Natural killer cell (primary cell): ENCODE measurements at regions not wholly inside any gene's neighbourhood (a gene's known extent, or its start where the extent isn't known, plus 50 kb on each side); places are given as distances from the start of the nearest gene placed in this dataset.

ENCODE experiments used
- ATAC-seq, 3 donors: fragments of 150-1000 bp in 2 of 3; fragments of 200-7000 bp in 1 of 3; cut with Tn5 transposase; 1 replicate in 1 of 3; 2 replicates in 2 of 3; pipeline ENCODE4 v1.10.0; 2021; ENCODE audit warnings: mild to moderate bottlenecking in 2 of 3, moderate library complexity in 2 of 3
- DNase-seq, 2 donors: peaks; one replicate each; pipeline versions ENCODE4 v3.0.0 to v3.0.0-alpha.2; 2013 to 2021; ENCODE audit warnings: mixed read lengths in 1 of 2
- H3K27ac ChIP-seq: one replicate; pipeline ENCODE4 v1.5.1; 2013; ENCODE audit warnings: mild to moderate bottlenecking, low read length
- H3K27me3 ChIP-seq: one replicate; pipeline ENCODE4 v1.6.1; 2013; ENCODE audit warnings: low read length; ENCODE audit not compliant: control insufficient read depth, insufficient read depth
- H3K36me3 ChIP-seq: one replicate; pipeline ENCODE4 v1.6.1; 2013; ENCODE audit warnings: low read length; ENCODE audit not compliant: control insufficient read depth, insufficient read depth
- H3K4me1 ChIP-seq: one replicate; pipeline ENCODE4 v1.6.1; 2013; ENCODE audit warnings: low read length; ENCODE audit not compliant: control insufficient read depth, insufficient read depth
- H3K4me3 ChIP-seq: one replicate; pipeline ENCODE4 v1.5.1; 2013; ENCODE audit warnings: low read length
- H3K9me3 ChIP-seq: one replicate; pipeline ENCODE4 v1.6.1; 2013; ENCODE audit warnings: low read length; ENCODE audit not compliant: control insufficient read depth, insufficient read depth
- H3K27ac Mint-ChIP-seq, 2 donors: one replicate each; pipeline ENCODE4 v1.8.0; 2022; ENCODE audit warnings: mild to moderate bottlenecking in 2 of 2, mixed read lengths in 2 of 2, moderate library complexity in 1 of 2
- H3K27me3 Mint-ChIP-seq, 2 donors: one replicate each; pipeline ENCODE4 v1.8.0; 2022; ENCODE audit warnings: low read depth in 2 of 2, mixed read lengths in 2 of 2
- H3K36me3 Mint-ChIP-seq: one replicate; pipeline ENCODE4 v1.8.0; 2022; ENCODE audit warnings: mixed read lengths
- H3K4me1 Mint-ChIP-seq, 2 donors: one replicate each; pipeline ENCODE4 v1.8.0; 2022; ENCODE audit warnings: mixed read lengths in 2 of 2
- H3K4me3 Mint-ChIP-seq: one replicate; pipeline ENCODE4 v1.8.0; 2022; ENCODE audit warnings: mild to moderate bottlenecking, moderate library complexity, mixed read lengths
- H3K9me3 Mint-ChIP-seq, 2 donors: one replicate each; pipeline ENCODE4 v1.8.0; 2022; ENCODE audit warnings: mixed read lengths in 2 of 2
- WGBS: methylation state at CpG from one replicate; pipeline ENCODE4 v1.1.7; 2013; ENCODE audit warnings: missing lambda C conversion rate; ENCODE audit not compliant: insufficient coverage; 5-methylcytosine and 5-hydroxymethylcytosine counted together
- intact Hi-C: fragments of 100-400 bp; cut with micrococcal nuclease; formaldehyde crosslinking; loops from one replicate; pipeline ENCODE4 v1.14.2; 2022
- TF ChIP-seq, protein P1 (sequence below): fragments of 200-600 bp; IDR thresholded peaks from one replicate; pipeline ENCODE4 v1.8.0; 2022; ENCODE audit warnings: antibody characterized with exemption

DNA sequence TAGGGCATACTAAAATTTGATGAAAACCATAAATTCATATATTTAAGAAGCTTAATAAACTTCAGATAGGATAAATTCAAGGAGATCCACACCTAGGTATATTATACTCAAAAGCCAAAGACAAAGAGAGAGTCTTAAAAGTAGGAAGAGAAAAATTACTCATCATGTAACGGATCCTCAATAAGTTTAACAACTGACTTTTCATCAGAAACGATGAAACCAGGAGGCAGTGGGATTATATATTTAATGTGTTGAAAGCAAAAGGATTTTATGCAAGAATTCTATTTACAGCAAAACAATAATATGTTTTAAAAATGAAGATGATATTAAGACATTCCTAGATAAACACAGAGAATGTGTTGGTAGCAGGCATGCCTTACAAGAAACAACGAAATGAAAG, 202.7 kb downstream of the OXSM start:
- Histone ChIP-seq H3K9me3 (no peaks in the 10 kb centered on the region), H3K36me3 (no peaks in the 10 kb centered on the region), H3K27me3 (no peaks in the 10 kb centered on the region), H3K27ac (no peak overlapping the region), H3K4me1 (no peaks in the 10 kb centered on the region), H3K4me3 (no peak overlapping the region)
- H3K27me3 Mint-ChIP-seq = no peaks in the 10 kb centered on the region
- TF ChIP-seq, protein P1, sequence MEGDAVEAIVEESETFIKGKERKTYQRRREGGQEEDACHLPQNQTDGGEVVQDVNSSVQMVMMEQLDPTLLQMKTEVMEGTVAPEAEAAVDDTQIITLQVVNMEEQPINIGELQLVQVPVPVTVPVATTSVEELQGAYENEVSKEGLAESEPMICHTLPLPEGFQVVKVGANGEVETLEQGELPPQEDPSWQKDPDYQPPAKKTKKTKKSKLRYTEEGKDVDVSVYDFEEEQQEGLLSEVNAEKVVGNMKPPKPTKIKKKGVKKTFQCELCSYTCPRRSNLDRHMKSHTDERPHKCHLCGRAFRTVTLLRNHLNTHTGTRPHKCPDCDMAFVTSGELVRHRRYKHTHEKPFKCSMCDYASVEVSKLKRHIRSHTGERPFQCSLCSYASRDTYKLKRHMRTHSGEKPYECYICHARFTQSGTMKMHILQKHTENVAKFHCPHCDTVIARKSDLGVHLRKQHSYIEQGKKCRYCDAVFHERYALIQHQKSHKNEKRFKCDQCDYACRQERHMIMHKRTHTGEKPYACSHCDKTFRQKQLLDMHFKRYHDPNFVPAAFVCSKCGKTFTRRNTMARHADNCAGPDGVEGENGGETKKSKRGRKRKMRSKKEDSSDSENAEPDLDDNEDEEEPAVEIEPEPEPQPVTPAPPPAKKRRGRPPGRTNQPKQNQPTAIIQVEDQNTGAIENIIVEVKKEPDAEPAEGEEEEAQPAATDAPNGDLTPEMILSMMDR = no peak
- intact Hi-C loops = no loop called here
- H3K4me1 Mint-ChIP-seq = no peaks in the 10 kb centered on the region
- WGBS = no CpG with 5 or more reads among the region's 3 CpGs
- no peaks in the 10 kb centered on the region for H3K36me3 Mint-ChIP-seq
- DNase-seq (no peak), ATAC-seq (no peak)
- no peak overlapping the region for H3K4me3 Mint-ChIP-seq
- no peak overlapping the region for H3K27ac Mint-ChIP-seq
- peaks cover 8% of the 10 kb centered on the region in 2 donors for H3K9me3 Mint-ChIP-seq

DNA sequence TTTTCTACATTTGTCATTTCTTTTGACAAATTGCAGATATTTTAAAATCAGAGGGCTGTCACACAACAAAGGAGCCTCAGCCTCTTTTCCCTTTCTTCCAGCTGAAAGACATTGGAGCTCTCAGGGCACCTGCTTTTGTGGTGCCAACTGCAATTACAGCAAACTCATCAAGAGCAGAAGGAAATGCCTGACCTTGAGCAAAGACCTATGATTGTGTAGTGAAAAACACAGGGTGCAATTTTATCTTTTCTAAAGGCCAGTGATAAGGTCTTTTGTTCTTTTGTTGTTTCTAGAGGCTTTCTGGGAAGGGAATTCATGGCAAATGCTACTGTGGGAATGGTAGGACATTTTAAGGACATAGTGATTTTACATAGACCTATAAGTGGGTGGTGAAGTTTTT, 214.3 kb downstream of the OXSM start:
- Mint-ChIP-seq H3K4me3 (no peak overlapping the region), H3K4me1 (no peaks in the 10 kb centered on the region), H3K27me3 (no peaks in the 10 kb centered on the region), H3K9me3 (peaks cover 3% of the 10 kb centered on the region in 2 donors), H3K36me3 (no peaks in the 10 kb centered on the region), H3K27ac (no peak overlapping the region)
- H3K27me3 ChIP-seq = no peaks in the 10 kb centered on the region
- no peaks in the 10 kb centered on the region for H3K9me3 ChIP-seq
- intact Hi-C loops = no loop called here
- H3K4me3 ChIP-seq = no peak overlapping the region
- ATAC-seq (no peak), DNase-seq (no peak)
- no peaks in the 10 kb centered on the region for H3K4me1 ChIP-seq
- no peaks in the 10 kb centered on the region for H3K36me3 ChIP-seq
- TF ChIP-seq, protein P1 = no peak
- no peak overlapping the region for H3K27ac ChIP-seq

DNA sequence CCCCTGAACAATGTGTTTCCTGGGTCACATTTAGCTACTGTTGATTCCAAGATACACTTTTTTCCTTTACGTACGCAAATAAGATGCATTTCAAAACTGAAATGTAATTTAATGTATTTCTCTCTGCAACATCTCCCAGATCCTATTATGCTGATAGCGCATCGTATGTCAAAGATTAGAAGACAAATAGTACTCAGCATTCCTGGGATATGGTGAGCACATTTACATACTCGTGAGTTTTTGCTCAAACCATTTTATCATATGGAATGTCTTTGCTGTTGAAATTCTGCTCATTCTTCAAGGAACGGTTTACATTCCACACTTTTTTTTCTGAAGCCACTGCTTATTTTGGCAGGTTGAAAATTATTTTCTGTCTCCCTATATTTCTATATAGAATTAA, 221.4 kb downstream of the OXSM start:
- Histone ChIP-seq H3K36me3 (no peaks in the 10 kb centered on the region), H3K4me1 (no peaks in the 10 kb centered on the region), H3K27ac (no peak overlapping the region), H3K27me3 (no peaks in the 10 kb centered on the region), H3K9me3 (no peaks in the 10 kb centered on the region), H3K4me3 (no peak overlapping the region)
- Mint-ChIP-seq H3K9me3 (peaks cover 2 to 3% of the 10 kb centered on the region in 2 donors), H3K27me3 (peaks cover 0 to 11% of the 10 kb centered on the region in 2 donors), H3K36me3 (no peaks in the 10 kb centered on the region), H3K4me1 (no peaks in the 10 kb centered on the region), H3K4me3 (no peak overlapping the region), H3K27ac (no peak overlapping the region)
- 92% methylated on average over 5 of the region's 6 CpGs for WGBS
- intact Hi-C loops = no loop called here
- DNase-seq (no peak), ATAC-seq (no peak)
- TF ChIP-seq, protein P1 = no peak

DNA sequence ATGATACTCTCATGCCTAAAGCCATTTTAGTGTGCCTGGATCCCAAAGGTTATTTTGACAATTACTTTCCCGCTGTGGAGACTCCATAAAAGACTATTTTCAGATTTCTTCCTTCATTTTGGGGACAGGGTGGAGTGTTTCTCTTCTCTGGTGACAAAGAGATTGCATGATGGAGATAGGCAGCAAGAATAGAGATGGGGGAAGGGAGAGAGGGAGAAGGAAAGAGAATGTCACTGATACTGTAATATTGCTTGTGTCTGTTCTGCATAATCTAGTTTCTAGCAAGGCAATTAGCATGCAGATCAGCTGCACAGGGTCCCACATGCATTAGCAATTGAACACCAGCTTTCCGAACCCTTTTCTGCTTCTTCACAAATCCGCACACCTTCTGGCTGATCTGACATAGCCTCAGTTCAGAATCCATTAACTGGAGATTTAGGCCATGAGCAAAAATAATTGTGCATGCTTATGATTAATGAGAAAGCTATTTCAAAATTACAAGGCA, 222.4 kb downstream of the OXSM start:
- no peaks in the 10 kb centered on the region for H3K4me1 ChIP-seq
- Mint-ChIP-seq H3K4me1 (no peaks in the 10 kb centered on the region), H3K4me3 (no peak overlapping the region), H3K36me3 (no peaks in the 10 kb centered on the region), H3K27me3 (peaks cover 0 to 11% of the 10 kb centered on the region in 2 donors), H3K27ac (no peak overlapping the region), H3K9me3 (peaks cover 2 to 3% of the 10 kb centered on the region in 2 donors)
- H3K36me3 ChIP-seq = no peaks in the 10 kb centered on the region
- no peaks in the 10 kb centered on the region for H3K9me3 ChIP-seq
- ATAC-seq (no peak), DNase-seq (no peak)
- TF ChIP-seq, protein P1 = no peak
- no peaks in the 10 kb centered on the region for H3K27me3 ChIP-seq
- 90% methylated on average over 3 of the region's 3 CpGs for WGBS
- H3K4me3 ChIP-seq = no peak overlapping the region
- no peak overlapping the region for H3K27ac ChIP-seq
- intact Hi-C loops = no loop called here
